ENCODE measurements at regions not wholly inside any gene's neighbourhood (a gene's known extent, or its start where the extent isn't known, plus 50 kb on each side); places are given as distances from the start of the nearest gene placed in this dataset.

DNA sequence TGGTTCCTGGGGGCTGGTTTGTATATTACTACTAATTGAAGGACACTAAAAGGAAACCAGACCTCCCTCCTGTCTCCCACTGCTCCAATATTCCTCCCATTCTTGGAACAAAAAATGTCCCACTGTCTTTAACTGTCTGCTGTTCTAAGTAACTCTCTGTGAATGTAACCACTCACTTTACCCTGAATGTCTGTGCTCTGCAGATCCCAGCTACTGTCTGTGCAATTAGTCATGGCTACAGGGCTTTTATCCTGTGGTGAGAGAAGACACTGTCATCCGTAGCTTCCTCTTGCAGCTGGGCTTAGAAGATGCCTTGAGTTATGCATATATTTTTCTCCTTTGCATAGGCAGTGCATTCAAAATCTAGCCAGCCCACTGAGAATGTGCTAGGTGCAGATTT is 853.8 kb downstream of the CDH8 start:
- TF ChIP-seq, protein P1, sequence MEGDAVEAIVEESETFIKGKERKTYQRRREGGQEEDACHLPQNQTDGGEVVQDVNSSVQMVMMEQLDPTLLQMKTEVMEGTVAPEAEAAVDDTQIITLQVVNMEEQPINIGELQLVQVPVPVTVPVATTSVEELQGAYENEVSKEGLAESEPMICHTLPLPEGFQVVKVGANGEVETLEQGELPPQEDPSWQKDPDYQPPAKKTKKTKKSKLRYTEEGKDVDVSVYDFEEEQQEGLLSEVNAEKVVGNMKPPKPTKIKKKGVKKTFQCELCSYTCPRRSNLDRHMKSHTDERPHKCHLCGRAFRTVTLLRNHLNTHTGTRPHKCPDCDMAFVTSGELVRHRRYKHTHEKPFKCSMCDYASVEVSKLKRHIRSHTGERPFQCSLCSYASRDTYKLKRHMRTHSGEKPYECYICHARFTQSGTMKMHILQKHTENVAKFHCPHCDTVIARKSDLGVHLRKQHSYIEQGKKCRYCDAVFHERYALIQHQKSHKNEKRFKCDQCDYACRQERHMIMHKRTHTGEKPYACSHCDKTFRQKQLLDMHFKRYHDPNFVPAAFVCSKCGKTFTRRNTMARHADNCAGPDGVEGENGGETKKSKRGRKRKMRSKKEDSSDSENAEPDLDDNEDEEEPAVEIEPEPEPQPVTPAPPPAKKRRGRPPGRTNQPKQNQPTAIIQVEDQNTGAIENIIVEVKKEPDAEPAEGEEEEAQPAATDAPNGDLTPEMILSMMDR (IDR thresholded peaks at IDR 0.05): no peak
- no peak for TF ChIP-seq POLR2A (IDR thresholded peaks at IDR 0.05)
- no peak for TF ChIP-seq EP300 (IDR thresholded peaks at IDR 0.05)
